ENCODE measurements at regions not wholly inside any gene's neighbourhood (a gene's known extent, or its start where the extent isn't known, plus 50 kb on each side); places are given as distances from the start of the nearest gene placed in this dataset.

DNA sequence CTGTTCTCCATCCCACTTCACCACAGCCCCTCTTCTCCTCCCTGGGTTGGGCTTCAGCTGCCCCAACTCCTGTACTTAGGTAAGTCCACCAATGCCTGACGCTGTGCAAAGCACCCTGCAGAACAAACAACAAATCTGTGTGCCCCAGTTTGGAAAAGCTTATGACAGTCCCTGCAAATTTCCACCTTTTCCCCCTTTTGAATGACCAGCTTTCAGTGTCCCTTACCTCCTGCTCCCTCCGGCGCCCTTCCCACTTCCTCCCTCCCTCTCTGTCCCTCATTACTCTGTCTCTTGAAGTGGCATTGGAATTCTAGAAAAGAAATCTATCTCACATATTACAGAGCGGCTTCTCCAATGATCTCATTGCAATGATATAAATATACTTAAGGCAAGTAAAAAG, 352.9 kb upstream of the B3GAT1 start:
- no peak for DNase-seq (ENCODE audit: low read depth in 2 of 2)

- no peak for DNase-seq (ENCODE audit: low read depth in 2 of 2)
Measured at GRCh38 chr11:134764367-134764766, 352.3 kb upstream of the B3GAT1 start.

- DNase-seq (ENCODE audit: low read depth in 2 of 2): no peak
Measured at GRCh38 chr11:134763030-134763388, 351.0 kb upstream of the B3GAT1 start.

DNA sequence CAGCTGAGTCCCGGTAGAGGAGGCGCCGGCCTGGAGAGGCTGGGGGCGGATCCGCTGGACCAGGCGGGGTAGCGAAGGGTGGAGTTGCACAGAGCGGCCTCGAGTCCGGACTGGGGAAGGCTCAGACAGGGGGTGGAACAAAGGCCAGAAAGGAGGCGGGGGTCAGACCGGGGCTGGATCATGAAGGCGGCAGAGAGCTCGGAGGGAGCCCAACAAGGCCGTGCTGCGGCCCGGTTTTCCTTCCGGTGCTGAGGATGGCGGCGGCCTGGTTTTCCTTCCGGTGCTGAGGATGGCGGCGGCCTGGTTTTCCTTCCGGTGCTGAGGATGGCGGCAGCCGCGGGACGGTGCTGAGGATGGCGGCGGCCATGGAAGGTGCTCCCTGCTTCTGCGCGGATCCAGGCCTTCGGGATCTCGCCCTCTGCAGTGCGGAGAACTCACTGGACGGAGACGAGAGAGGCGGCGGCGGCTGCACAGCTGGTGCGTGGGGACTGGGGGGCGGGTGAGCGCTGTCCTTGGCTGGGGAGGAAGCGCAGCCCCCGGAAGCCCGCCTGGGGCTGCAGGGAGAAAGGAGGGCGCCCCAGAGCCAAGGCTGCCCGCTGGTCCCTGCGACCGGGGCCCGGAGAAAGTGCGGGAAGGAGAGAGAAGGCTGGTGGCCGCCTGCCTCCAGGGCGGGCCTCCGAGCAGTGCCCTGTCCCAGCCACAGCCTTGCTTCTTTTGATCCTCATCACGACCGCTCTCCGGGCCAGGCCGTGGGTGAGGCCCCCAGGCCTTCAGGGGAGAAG, 350.4 kb upstream of the B3GAT1 start:
- no peak for DNase-seq (ENCODE audit: low read depth in 2 of 2)

GRCh38 chr11:134761926-134762247, 349.8 kb upstream of the B3GAT1 start:
- no peak for DNase-seq (ENCODE audit: low read depth in 2 of 2)

- DNase-seq (ENCODE audit: low read depth in 2 of 2): no peak
Measured at GRCh38 chr11:134761386-134761785, 349.3 kb upstream of the B3GAT1 start.

- no peak for DNase-seq (ENCODE audit: low read depth in 2 of 2)
Measured at GRCh38 chr11:134760957-134761356, 348.9 kb upstream of the B3GAT1 start.

DNA sequence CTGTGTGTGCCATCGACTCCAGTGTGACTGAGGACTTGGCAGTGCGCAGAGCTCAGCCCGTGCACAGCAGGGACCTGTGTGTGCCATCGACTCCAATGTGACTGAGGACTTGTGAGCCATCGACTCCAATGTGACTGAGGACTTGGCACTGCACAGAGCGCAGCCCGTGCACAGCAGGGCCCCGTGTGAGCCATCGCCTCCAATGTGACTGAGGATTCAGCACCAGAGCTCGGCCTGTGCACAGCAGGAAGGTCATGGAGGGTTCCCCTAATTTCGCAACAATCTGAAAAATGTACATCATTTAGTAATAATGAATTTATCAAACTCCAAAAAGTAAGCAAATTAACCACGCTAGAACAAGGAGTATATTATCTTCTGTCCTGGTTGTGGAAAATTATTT, 348.3 kb upstream of the B3GAT1 start:
- no peak for DNase-seq (ENCODE audit: low read depth in 2 of 2)

DNA sequence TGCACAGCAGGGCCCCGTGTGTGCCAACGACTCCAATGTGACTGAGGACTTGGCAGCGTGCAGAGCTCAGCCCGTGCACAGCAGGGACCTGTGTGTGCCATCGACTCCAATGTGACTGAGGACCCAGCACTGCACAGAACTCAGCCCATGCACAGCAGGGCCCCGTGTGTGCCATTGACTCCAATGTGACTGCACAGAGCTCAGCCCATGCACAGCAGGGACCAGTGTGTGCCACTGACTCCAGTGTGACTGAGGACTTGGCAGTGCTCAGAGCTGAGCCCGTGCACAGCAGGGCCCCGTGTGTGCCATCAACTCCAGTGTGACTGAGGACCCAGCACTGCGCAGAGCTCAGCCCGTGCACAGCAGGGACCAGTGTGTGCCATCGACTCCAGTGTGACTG, 347.8 kb upstream of the B3GAT1 start:
- DNase-seq (ENCODE audit: low read depth in 2 of 2): no peak

DNA sequence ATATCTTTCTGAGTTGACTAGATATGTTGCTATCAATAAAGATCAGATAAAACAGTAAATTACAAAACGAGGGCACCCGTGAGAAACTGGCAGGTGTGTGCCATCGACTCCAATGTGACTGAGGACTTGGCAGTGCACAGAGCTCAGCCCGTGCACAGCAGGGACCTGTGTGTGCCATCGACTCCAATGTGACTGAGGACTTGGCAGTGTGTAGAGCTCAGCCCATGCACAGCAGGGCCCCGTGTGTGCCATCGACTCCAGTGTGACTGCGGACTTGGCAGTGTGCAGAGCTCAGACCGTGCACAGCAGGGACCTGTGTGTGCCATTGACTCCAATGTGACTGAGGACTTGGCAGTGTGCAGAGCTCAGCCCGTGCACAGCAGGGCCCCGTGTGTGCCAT, 347.2 kb upstream of the B3GAT1 start:
- no peak for DNase-seq (ENCODE audit: low read depth in 2 of 2)

DNA sequence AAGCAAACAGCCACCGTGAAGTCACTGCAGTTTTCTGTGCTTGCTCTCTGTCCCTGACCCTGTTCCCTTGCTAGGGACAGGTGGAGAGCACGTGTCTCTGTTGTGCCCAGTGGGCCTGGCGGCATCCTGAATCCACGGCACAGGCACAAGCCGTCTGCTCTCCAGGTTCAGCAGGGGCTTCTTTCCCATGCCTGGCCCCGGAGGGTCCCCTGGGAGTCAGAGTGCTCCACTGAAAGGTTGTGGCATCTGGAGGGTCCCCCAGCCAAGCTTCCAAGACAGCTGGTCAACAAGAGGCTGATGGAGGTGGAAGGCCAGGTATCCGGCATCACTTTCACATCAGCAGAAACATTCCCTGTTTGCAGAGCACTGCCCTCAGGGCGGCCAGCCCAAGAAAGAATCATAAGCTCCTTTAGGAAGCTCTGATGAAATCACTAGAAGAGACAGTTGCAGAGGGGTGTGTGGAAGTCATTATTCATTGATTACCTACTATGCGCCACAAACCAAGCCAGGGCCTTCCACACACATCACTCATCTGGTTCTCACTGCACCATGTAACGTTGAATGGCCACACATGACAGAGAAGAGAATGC, 346.4 kb upstream of the B3GAT1 start:
- DNase-seq (ENCODE audit: low read depth in 2 of 2): no peak

GRCh38 chr11:134757633-134758032, 345.6 kb upstream of the B3GAT1 start:
- DNase-seq (ENCODE audit: low read depth in 2 of 2): no peak

GRCh38 chr11:134756811-134757540, 344.9 kb upstream of the B3GAT1 start:
- DNase-seq (ENCODE audit: low read depth in 2 of 2): no peak

DNA sequence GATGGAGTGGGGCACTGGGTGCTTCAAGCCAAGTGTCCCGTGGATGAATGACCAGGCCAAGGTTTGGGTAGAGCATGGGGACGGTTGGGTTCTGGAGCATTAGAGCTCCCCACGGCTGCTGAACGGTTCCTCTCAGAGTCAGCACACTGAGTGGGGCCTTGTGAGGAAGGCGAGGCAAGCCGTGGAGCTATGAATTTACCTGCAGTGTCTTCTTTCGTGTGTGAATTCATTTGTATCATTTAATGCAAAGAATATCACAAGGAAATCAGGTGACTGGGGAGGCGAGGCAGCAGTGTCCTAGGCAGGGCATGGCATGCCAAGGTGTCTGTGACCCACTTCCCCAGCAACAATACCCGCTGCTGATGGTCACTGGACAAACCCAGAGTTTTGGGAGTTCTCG, 343.5 kb upstream of the B3GAT1 start:
- DNase-seq (ENCODE audit: low read depth in 2 of 2): no peak

DNA sequence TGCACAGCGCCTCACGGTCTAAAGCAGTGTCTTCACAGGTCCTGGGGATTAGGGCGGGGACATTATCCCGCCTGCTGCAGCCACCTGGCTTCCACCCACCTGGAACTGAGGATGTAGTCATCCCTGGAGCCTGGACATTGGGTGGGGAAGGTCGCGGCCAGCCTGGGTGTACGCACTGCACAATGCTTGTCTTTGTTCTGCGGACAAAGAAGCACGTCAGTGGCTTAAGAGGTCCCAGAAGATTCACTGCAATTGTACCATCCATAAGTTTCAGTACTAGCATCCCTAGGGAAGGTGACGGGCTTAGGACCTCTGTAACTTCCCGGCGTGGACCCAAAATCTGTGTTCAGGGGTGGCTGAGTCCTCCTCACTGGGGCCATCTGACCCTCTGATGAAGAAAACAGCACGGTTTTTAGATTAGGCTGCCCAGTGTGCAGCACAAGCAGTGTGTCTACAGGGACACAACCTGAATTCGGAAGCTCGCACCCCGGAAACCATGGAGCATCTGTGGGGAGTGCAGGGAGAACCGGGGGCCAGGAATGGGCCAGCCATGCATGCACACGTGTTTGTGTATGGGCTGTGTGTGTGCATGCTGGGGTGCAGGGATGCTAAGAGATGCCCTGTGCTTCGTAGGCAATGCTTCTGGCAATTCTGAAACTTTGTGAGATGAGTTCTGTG, 342.6 kb upstream of the B3GAT1 start:
- DNase-seq (ENCODE audit: low read depth in 2 of 2): no peak

DNA sequence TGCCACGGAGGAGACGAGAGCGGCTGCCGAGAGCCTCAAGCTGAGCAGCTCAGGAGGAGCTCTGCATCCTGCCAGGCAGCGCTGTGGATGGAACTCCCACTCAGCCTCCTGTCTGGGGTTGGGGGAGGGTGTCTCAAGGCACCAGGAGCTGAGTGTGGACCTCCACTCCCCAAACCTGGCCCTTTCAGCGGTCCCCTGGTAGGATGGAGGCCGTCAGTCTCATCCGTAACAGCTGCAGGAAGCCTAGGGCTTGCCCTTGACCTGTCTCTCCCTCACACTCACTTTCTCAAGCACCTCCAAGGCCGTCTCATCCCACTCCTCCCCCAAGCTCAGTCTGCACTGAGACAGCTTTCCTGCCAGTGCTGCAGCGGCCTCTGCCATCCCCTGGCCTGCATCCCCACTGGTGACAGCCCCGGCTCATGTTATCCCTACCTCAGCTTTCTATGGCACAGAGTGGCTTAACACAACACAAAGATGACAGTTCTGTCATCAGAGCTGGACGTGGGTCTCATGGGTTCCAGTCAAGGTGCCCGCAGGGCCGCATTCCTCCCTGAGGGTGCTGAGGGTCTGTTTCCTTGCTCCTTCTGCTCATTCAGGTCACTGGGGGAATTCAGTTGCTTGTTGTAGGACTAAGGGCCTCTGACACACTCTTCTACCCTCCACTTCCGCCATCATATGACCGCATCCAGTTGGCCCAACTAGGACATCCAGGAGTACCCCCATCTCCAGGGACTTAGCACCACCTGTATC, 341.9 kb upstream of the B3GAT1 start:
- DNase-seq (ENCODE audit: low read depth in 2 of 2): no peak

GRCh38 chr11:134752964-134753770, 341.1 kb upstream of the B3GAT1 start:
- no peak for DNase-seq (ENCODE audit: low read depth in 2 of 2)

GRCh38 chr11:134752526-134752925, 340.5 kb upstream of the B3GAT1 start:
- DNase-seq (ENCODE audit: low read depth in 2 of 2): no peak

DNA sequence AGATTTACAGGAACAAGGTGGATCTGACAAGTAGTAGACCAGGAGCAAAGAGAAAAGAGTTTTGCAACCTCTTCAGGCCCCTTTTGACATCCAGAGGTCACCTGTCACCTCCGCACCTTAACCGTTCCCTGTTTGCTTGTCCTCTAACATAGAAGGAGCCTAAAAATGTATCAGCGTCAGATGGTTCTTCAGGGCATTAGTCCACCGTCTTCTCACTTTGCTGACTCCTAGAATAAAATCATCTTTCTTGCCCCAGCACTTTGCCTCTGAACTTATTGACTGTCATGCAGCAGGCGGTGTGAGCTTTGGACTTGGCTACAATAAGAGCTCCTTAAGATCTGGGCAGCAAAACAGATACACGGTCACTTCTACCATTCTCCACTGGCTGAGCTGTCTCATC, 339.7 kb upstream of the B3GAT1 start:
- no peak for DNase-seq (ENCODE audit: low read depth in 2 of 2)

DNA sequence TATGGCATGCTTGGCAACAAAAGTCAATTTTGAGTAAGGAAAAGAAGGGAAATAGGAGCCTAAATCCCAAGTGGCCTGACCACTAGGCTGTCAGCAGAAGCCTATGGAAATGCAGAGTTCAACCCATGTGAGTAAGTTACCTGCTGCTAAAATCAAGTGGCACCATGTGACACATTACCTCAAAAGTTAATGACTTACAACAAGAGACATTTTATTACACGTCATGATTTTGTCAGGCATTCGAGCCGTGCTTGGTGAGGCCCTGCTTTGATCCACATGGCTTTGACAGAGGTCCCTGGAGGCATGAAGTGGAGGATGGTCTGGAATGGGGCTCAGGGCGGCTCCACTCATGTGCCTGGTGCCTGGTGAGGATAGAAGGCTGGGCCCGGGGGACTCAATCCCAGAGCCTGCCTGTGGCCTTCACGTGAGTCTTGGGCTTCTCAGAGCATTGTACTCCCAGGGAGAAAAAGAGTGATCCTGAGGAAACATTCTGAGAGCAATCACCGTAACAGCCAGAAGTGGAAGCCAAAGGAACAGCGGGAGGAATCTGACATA, 339.1 kb upstream of the B3GAT1 start:
- no peak for DNase-seq (ENCODE audit: low read depth in 2 of 2)

- no peak for DNase-seq (ENCODE audit: low read depth in 2 of 2)
Measured at GRCh38 chr11:134750619-134751018, 338.6 kb upstream of the B3GAT1 start.

All from activated CD4-positive, alpha-beta T cell treated with anti-CD3 and anti-CD28 coated beads for 24 hours (primary cell).